Gastroesophageal sphincter (tissue), 4 donors: ENCODE measurements at regions not wholly inside any gene's neighbourhood (a gene's known extent, or its start where the extent isn't known, plus 50 kb on each side); places are given as distances from the start of the nearest gene placed in this dataset.

Source experiments
- ATAC-seq: fragments of 150-250 bp; one replicate; pipeline ENCODE4 v1.9.1; 2016; ENCODE audit warnings: mild to moderate bottlenecking, moderate library complexity
- H3K27ac ChIP-seq, 4 donors: fragments of 200-600 bp; sonication (generic) in 3 of 4; 1 replicate in 3 of 4; 2 replicates in 1 of 4; pipeline ENCODE4 v1.5.1; 2016 to 2019
- H3K27me3 ChIP-seq: fragments of 200-600 bp; sonication (generic); one replicate; pipeline ENCODE4 v1.5.1; 2019
- H3K36me3 ChIP-seq, 2 donors: fragments of 200-600 bp; sonication (generic); one replicate each; pipeline ENCODE4 v1.5.1; 2019; ENCODE audit warnings: control low read depth in 1 of 2
- H3K4me1 ChIP-seq, 3 donors: fragments of 200-600 bp; sonication (generic); 1 replicate in 2 of 3; 2 replicates in 1 of 3; pipeline ENCODE4 v1.5.1; 2016 to 2019; ENCODE audit warnings: control low read depth in 2 of 3
- H3K4me3 ChIP-seq, 2 donors: fragments of 200-600 bp; sonication (generic); one replicate each; pipeline ENCODE4 v1.5.1; 2019; ENCODE audit warnings: mild to moderate bottlenecking in 1 of 2, moderate library complexity in 1 of 2
- H3K9me3 ChIP-seq, 3 donors: fragments of 200-600 bp; sonication (generic); one replicate each; pipeline ENCODE4 v1.5.1; 2017 to 2019; ENCODE audit warnings: control low read depth in 2 of 3
- CTCF ChIP-seq, 4 experiments: fragments of 200-600 bp in 2 of 4; fragments of 450-650 bp in 2 of 4; sonication (generic) in 1 of 4; IDR thresholded peaks; one replicate each; pipeline ENCODE4 v1.5.1; 2017 to 2019; ENCODE audit warnings: antibody characterized with exemption in 4 of 4, mild to moderate bottlenecking in 2 of 4, moderate library complexity in 2 of 4
- EP300 ChIP-seq: sonication (generic); formaldehyde crosslinking; IDR thresholded peaks from one replicate; pipeline ENCODE4 v1.6.1; 2017; ENCODE audit warnings: antibody characterized with exemption, mild to moderate bottlenecking
- POLR2A ChIP-seq, 2 donors: fragments of 450-650 bp; IDR thresholded peaks; one replicate each; pipeline ENCODE4 v1.6.1; 2017; ENCODE audit warnings: antibody characterized with exemption in 2 of 2, mild to moderate bottlenecking in 2 of 2, moderate library complexity in 1 of 2
- POLR2AphosphoS5 ChIP-seq: sonication (generic); formaldehyde crosslinking; IDR thresholded peaks from one replicate; pipeline ENCODE4 v1.6.1; 2017; ENCODE audit warnings: antibody characterized with exemption
- WGBS, 2 donors: methylation state at CpG; one replicate each; pipeline ENCODE4 v1.1.5; 2018; ENCODE audit warnings: low coverage in 1 of 2; 5-methylcytosine and 5-hydroxymethylcytosine counted together

GRCh38 chr12:66852091-66852490 lies 173.2 kb upstream of the GRIP1 start:
- 0 to 4% methylated on average over 2 of the region's 2 CpGs for WGBS, 2 donors
- TF ChIP-seq EP300 = no peak
- no peak for TF ChIP-seq CTCF (IDR thresholded peaks at IDR 0.05)
- TF ChIP-seq POLR2A (IDR thresholded peaks at IDR 0.05) = no peak
- TF ChIP-seq POLR2AphosphoS5 = no peak
- peaks cover 0 to 11% (median 0%) of the 10 kb centered on the region in 3 donors for H3K4me1 ChIP-seq
- H3K36me3 ChIP-seq = no peaks in the 10 kb centered on the region
- no peaks in the 10 kb centered on the region for H3K27me3 ChIP-seq
- no peaks in the 10 kb centered on the region for H3K9me3 ChIP-seq
- H3K27ac ChIP-seq = no peak overlapping the region
- ATAC-seq = no peak
- no peak overlapping the region for H3K4me3 ChIP-seq

DNA sequence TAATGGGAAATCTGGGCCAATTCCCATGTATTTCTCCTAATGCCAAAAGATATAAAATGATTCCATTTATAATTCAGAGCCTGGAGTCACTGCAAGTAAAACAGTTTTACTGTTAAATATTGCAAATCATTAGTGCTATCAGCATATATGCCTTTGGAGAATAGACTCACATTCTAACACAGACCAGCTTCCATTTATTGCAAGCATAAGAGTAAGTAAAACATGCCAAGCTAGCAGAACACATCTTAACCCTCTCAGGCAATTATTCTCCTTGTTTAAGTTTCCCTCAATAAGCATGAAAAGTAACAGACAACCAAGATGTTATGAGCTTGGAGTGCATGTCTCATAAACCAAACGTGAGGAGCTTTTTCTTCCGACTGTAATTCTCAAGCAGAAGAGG lies 173.9 kb upstream of the GRIP1 start:
- ATAC-seq = no peak
- no peak overlapping the region for H3K27ac ChIP-seq
- WGBS, 2 donors = 15 to 28% methylated on average over 2 of the region's 2 CpGs
- TF ChIP-seq CTCF (IDR thresholded peaks at IDR 0.05) = no peak
- no peaks in the 10 kb centered on the region for H3K27me3 ChIP-seq
- no peak overlapping the region for H3K4me3 ChIP-seq
- no peaks in the 10 kb centered on the region for H3K9me3 ChIP-seq
- H3K36me3 ChIP-seq = no peaks in the 10 kb centered on the region
- peaks cover 0 to 11% (median 0%) of the 10 kb centered on the region in 3 donors for H3K4me1 ChIP-seq

- Histone ChIP-seq H3K27me3 (no peaks in the 10 kb centered on the region), H3K36me3 (no peaks in the 10 kb centered on the region), H3K27ac (no peak overlapping the region), H3K4me1 (peaks cover 0 to 17% (median 3%) of the 10 kb centered on the region in 3 donors), H3K9me3 (no peaks in the 10 kb centered on the region), H3K4me3 (no peak overlapping the region)
- no peak for TF ChIP-seq POLR2AphosphoS5
- TF ChIP-seq POLR2A (IDR thresholded peaks at IDR 0.05) = no peak
- no peak for ATAC-seq
- 71 to 82% methylated on average over 7 of the region's 7 CpGs for whole genome bisulfite sequencing, 2 donors
Observed at GRCh38 chr12:66859751-66860440, 181.0 kb upstream of the GRIP1 start.

DNA sequence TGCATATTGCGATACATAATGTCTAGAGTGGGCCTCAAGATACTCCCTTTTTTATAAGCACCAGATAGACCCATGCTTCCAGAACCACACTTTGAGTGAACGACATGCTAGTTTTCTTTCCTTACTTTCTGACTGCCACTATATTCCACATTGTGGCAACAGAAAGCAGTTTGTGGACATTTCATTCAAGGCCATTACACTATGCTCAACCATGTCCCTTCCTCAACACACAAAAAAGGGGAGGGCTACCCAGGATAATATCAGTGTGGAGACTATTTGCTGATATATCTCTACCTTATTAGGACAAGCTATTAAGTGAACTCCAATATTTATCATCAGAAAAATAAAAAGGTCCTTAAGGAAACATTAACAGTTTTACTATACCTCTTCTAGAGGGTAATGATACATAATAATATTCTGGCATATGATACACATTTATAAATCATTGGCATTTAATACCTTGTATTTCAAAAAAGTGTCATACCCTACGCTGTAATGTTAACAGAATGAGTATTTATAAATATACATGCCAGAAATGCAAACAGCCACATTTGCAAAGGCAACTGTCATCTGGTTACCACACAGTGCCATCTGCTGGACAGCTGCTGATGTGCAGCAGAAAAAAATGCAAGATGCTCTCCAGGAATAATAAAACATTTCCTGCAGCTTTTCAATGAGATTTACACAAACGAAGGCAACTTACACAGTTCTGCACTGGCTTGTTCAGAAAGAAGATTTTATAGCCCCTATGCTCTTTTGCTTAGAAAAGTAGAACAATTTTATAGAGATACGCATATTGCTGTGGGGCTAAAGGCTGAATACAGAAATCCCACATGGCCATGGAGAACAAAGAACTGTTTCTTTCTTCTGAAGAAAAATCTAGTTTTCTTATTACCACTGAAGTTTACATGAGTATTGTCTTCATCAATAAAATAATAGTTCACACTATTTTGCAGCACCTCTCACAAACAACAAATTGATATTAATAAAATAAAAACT lies 182.2 kb upstream of the GRIP1 start:
- no peak for ATAC-seq
- 37 to 44% methylated on average over 5 of the region's 5 CpGs for WGBS, 2 donors
- no peaks in the 10 kb centered on the region for H3K36me3 ChIP-seq
- TF ChIP-seq CTCF (IDR thresholded peaks at IDR 0.05) = peak; percentile 59 to 85 (median 73)
- no peak for TF ChIP-seq EP300
- TF ChIP-seq POLR2AphosphoS5 = no peak
- no peaks in the 10 kb centered on the region for H3K27me3 ChIP-seq
- H3K27ac ChIP-seq = no peak overlapping the region
- H3K4me1 ChIP-seq = peaks cover 0 to 17% (median 3%) of the 10 kb centered on the region in 3 donors
- H3K9me3 ChIP-seq = no peaks in the 10 kb centered on the region
- H3K4me3 ChIP-seq = no peak overlapping the region

- no peak overlapping the region for H3K27ac ChIP-seq
- TF ChIP-seq CTCF (IDR thresholded peaks at IDR 0.05) (no peak), POLR2A (IDR thresholded peaks at IDR 0.05) (no peak), EP300 (no peak), POLR2AphosphoS5 (no peak)
Observed at GRCh38 chr12:66862356-66862985, 183.6 kb upstream of the GRIP1 start.

More at GRCh38 chr12:66862356-66862985, 183.6 kb upstream of the GRIP1 start:
- peaks cover 0 to 17% (median 3%) of the 10 kb centered on the region in 3 donors for H3K4me1 ChIP-seq
- H3K36me3 ChIP-seq = no peaks in the 10 kb centered on the region
- ATAC-seq = no peak
- no peaks in the 10 kb centered on the region for H3K9me3 ChIP-seq
- H3K4me3 ChIP-seq = no peak overlapping the region
- 61 to 100% methylated on average over 1 to 3 of the region's 3 CpGs for WGBS, 2 donors
- no peaks in the 10 kb centered on the region for H3K27me3 ChIP-seq
